H1 (cell line): ENCODE measurements at regions not wholly inside any gene's neighbourhood (a gene's known extent, or its start where the extent isn't known, plus 50 kb on each side); places are given as distances from the start of the nearest gene placed in this dataset.

ENCODE experiments used
- CTCF ChIA-PET: fragments of 300-600 bp; sonication (Branson Sonifier 250); formaldehyde crosslinking; loops from one replicate; lab custom pipeline; 2021; ENCODE audit not compliant: partially characterized antibody; lab: Charles Lee
- POLR2A ChIA-PET: fragments of 300-600 bp; sonication (Branson Sonifier 250); formaldehyde crosslinking; loops from one replicate; lab custom pipeline; 2021; ENCODE audit warnings: inconsistent platforms; ENCODE audit not compliant: partially characterized antibody; lab: Charles Lee
- DNase-seq, 2 experiments: peaks; one replicate each; pipeline versions ENCODE4 v3.0.0 to v3.0.0-alpha.2; 2010 to 2022; ENCODE audit warnings: low spot score in 2 of 2, low read depth in 1 of 2, mixed read lengths in 1 of 2
- FAIRE-seq: peaks from 2 replicates; lab custom pipeline; 2011; peaks lifted over from hg19 to GRCh38; lab: Jason Lieb, UNC
- H2AFZ ChIP-seq: 2 replicates; pipeline ENCODE4 v1.8.1; 2012; ENCODE audit warnings: low read length, inconsistent platforms
- H2AK5ac ChIP-seq: 2 replicates; pipeline ENCODE4 v1.6.1; 2013; ENCODE audit warnings: low read depth, low read length
- H2BK120ac ChIP-seq: replicated peaks from 2 replicates; pipeline ENCODE3; 2013; ENCODE audit warnings: low read depth, low read length, inconsistent platforms
- H2BK12ac ChIP-seq: 2 replicates; pipeline ENCODE4 v1.6.1; 2013; ENCODE audit warnings: low read depth, low read length
- H2BK15ac ChIP-seq: 2 replicates; pipeline ENCODE4 v1.6.1; 2013; ENCODE audit warnings: low read length
- H2BK20ac ChIP-seq: 2 replicates; pipeline ENCODE4 v1.6.1; 2013; ENCODE audit warnings: low read length
- H2BK5ac ChIP-seq: 2 replicates; pipeline ENCODE4 v1.6.1; 2013; ENCODE audit warnings: low read depth, low read length
- H3K14ac ChIP-seq: 2 replicates; pipeline ENCODE4 v1.6.1; 2013; ENCODE audit warnings: inconsistent platforms; ENCODE audit not compliant: insufficient read length
- H3K18ac ChIP-seq: 2 replicates; pipeline ENCODE4 v1.6.1; 2013; ENCODE audit warnings: low read length; ENCODE audit errors: extremely low read depth
- H3K23ac ChIP-seq: 2 replicates; pipeline ENCODE4 v1.6.1; 2013; ENCODE audit warnings: inconsistent platforms; ENCODE audit not compliant: insufficient read length
- H3K23me2 ChIP-seq: 2 replicates; pipeline ENCODE4 v1.6.1; 2013; ENCODE audit warnings: low read depth, low read length
- H3K27ac ChIP-seq: 2 replicates; pipeline ENCODE4 v1.6.1; 2011; ENCODE audit warnings: low read depth, low read length, inconsistent platforms
- H3K27me3 ChIP-seq, 4 experiments: replicated peaks in 1 of 4; 1 replicate in 1 of 4; 2 replicates in 3 of 4; pipeline versions ENCODE4 v1.6.1 to v1.8.1; 2011 to 2013; ENCODE audit warnings: low read length in 3 of 4, mild to moderate bottlenecking in 3 of 4, inconsistent platforms in 2 of 4, mixed read lengths in 2 of 4, moderate library complexity in 1 of 4; ENCODE audit not compliant: control insufficient read depth in 3 of 4, insufficient read depth in 3 of 4; ENCODE audit errors: extremely low read depth in 1 of 4
- H3K36me3 ChIP-seq, 4 experiments: 2 replicates each; pipeline versions ENCODE4 v1.6.1 to v1.8.1; 2011 to 2013; ENCODE audit warnings: mild to moderate bottlenecking in 4 of 4, low read length in 3 of 4, moderate library complexity in 2 of 4, control low read depth in 1 of 4, inconsistent platforms in 1 of 4; ENCODE audit not compliant: insufficient read depth in 4 of 4, control insufficient read depth in 2 of 4
- H3K4ac ChIP-seq: replicated peaks from 2 replicates; pipeline ENCODE3; 2013; ENCODE audit warnings: low read length, low read depth, mixed read lengths, inconsistent platforms; ENCODE audit not compliant: insufficient read length
- H3K4me1 ChIP-seq, 4 experiments: replicated peaks in 1 of 4; 1 replicate in 1 of 4; 2 replicates in 3 of 4; pipeline versions ENCODE4 v1.6.1 to v1.8.1; 2011 to 2013; ENCODE audit warnings: low read length in 3 of 4, inconsistent platforms in 2 of 4, mixed read lengths in 1 of 4; ENCODE audit not compliant: insufficient read depth in 4 of 4, control insufficient read depth in 3 of 4
- H3K4me2 ChIP-seq, 2 experiments: 2 replicates each; pipeline versions ENCODE4 v1.6.1 to v1.8.1; 2011 to 2013; ENCODE audit warnings: low read depth in 2 of 2, low read length in 2 of 2, control low read depth in 1 of 2, inconsistent platforms in 1 of 2, mild to moderate bottlenecking in 1 of 2; ENCODE audit not compliant: insufficient read depth in 1 of 2
- H3K4me3 ChIP-seq, 4 experiments: fragments of 200-600, 300-600 bp in 1 of 4; sonication (generic), shearing (Covaris generic), sonication (Bioruptor Twin) in 1 of 4; 2 replicates each; pipeline versions ENCODE4 v1.5.1 to v1.8.1; 2011 to 2016; ENCODE audit warnings: low read length in 4 of 4, low read depth in 3 of 4, control low read depth in 2 of 4, inconsistent platforms in 2 of 4, mild to moderate bottlenecking in 2 of 4, mixed read lengths in 1 of 4, moderate library complexity in 1 of 4; ENCODE audit not compliant: insufficient read depth in 2 of 4; ENCODE audit errors: extremely low read depth in 1 of 4
- H3K56ac ChIP-seq: replicated peaks from 2 replicates; pipeline ENCODE3; 2013; ENCODE audit warnings: low read depth, mild to moderate bottlenecking, mixed read lengths, low read length, inconsistent platforms; ENCODE audit not compliant: insufficient read length
- H3K79me1 ChIP-seq: 2 replicates; pipeline ENCODE4 v1.6.1; 2013; ENCODE audit warnings: low read depth, low read length, control low read depth
- H3K79me2 ChIP-seq, 2 experiments: 2 replicates each; pipeline versions ENCODE4 v1.6.1 to v1.8.1; 2012 to 2013; ENCODE audit warnings: low read length in 2 of 2, mild to moderate bottlenecking in 2 of 2, inconsistent platforms in 1 of 2; ENCODE audit not compliant: insufficient read depth in 2 of 2, control insufficient read depth in 1 of 2
- H3K9ac ChIP-seq, 4 experiments: replicated peaks in 1 of 4; 1 replicate in 1 of 4; 2 replicates in 3 of 4; pipeline versions ENCODE4 v1.6.1 to v1.8.1; 2011 to 2013; ENCODE audit warnings: low read depth in 3 of 4, low read length in 3 of 4, control low read depth in 2 of 4, mild to moderate bottlenecking in 2 of 4, moderate library complexity in 2 of 4, inconsistent platforms in 1 of 4; ENCODE audit errors: extremely low read depth in 1 of 4
- H3K9me3 ChIP-seq, 2 experiments: 2 replicates each; pipeline versions ENCODE4 v1.6.1 to v1.8.1; 2012 to 2013; ENCODE audit warnings: mild to moderate bottlenecking in 2 of 2, moderate library complexity in 2 of 2, control low read depth in 1 of 2, inconsistent platforms in 1 of 2, low read depth in 1 of 2, low read length in 1 of 2, mixed read lengths in 1 of 2; ENCODE audit not compliant: insufficient read depth in 2 of 2
- H4K20me1 ChIP-seq, 2 experiments: replicated peaks in 1 of 2; 2 replicates each; pipeline versions ENCODE3 to v1.8.1; 2011 to 2013; ENCODE audit warnings: inconsistent platforms in 2 of 2, low read length in 2 of 2, mild to moderate bottlenecking in 1 of 2; ENCODE audit not compliant: insufficient read depth in 2 of 2, control insufficient read depth in 1 of 2
- H4K5ac ChIP-seq: 2 replicates; pipeline ENCODE4 v1.6.1; 2013; ENCODE audit warnings: low read length, low read depth, mixed read lengths, inconsistent platforms; ENCODE audit not compliant: insufficient read length
- H4K8ac ChIP-seq: 2 replicates; pipeline ENCODE4 v1.8.0; 2013; ENCODE audit warnings: mild to moderate bottlenecking, moderate library complexity, low read length, inconsistent platforms; ENCODE audit not compliant: insufficient read depth; ENCODE audit errors: extremely low read depth
- H4K91ac ChIP-seq: replicated peaks from 2 replicates; pipeline ENCODE3; 2013; ENCODE audit warnings: low read length, mixed read lengths, inconsistent platforms; ENCODE audit not compliant: insufficient read length
- ATF2 ChIP-seq: IDR thresholded peaks from 2 replicates; pipeline ENCODE4 v1.6.1; 2012; ENCODE audit warnings: low read length, inconsistent platforms
- BRCA1 ChIP-seq: IDR thresholded peaks from 2 replicates; pipeline ENCODE4 v1.6.1; 2012; ENCODE audit warnings: low read depth, low read length, improper control_type of control experiment
- EGR1 ChIP-seq: IDR thresholded peaks from 2 replicates; pipeline ENCODE4 v1.6.1; 2011; ENCODE audit warnings: low read depth, low read length, borderline replicate concordance
- EP300 ChIP-seq, 2 experiments: IDR thresholded peaks; 1 replicate in 1 of 2; 2 replicates in 1 of 2; pipeline ENCODE4 v1.6.1; 2011 to 2012; ENCODE audit warnings: low read depth in 2 of 2, low read length in 2 of 2, mild to moderate bottlenecking in 2 of 2, borderline replicate concordance in 1 of 2, inconsistent platforms in 1 of 2, moderate library complexity in 1 of 2
- POLR2AphosphoS5 ChIP-seq: IDR thresholded peaks from 2 replicates; pipeline ENCODE4 v1.6.1; 2011; ENCODE audit warnings: low read depth, low read length
- RNF2 ChIP-seq: fragments of 200-900, 300-1000 bp; sonication (generic); IDR thresholded peaks from 2 replicates; pipeline ENCODE4 v1.7.1; 2016; ENCODE audit warnings: borderline replicate concordance, low read depth, mild to moderate bottlenecking, antibody characterized with exemption, low read length; ENCODE audit not compliant: poor library complexity, severe bottlenecking; ENCODE audit errors: missing control alignments
- SRF ChIP-seq: IDR thresholded peaks from 2 replicates; pipeline ENCODE4 v1.6.1; 2011; ENCODE audit warnings: mild to moderate bottlenecking, low read depth, low read length, moderate library complexity
- WGBS, 2 experiments: shearing (Covaris generic) in 1 of 2; methylation state at CpG; one replicate each; pipeline versions ENCODE4 v1.1.6 to v1.1.7; 2013 to 2015; ENCODE audit warnings: low lambda C conversion rate in 2 of 2, mixed read lengths in 2 of 2, inconsistent platforms in 1 of 2, low coverage in 1 of 2, missing lambda C conversion rate in 1 of 2; ENCODE audit not compliant: insufficient replicate concordance in 2 of 2, insufficient coverage in 1 of 2, insufficient read length in 1 of 2; ENCODE audit errors: extremely low coverage in 1 of 2, missing lambda C conversion rate in 1 of 2; 5-methylcytosine and 5-hydroxymethylcytosine counted together

- Histone ChIP-seq H3K23me2 (no peaks in the 10 kb centered on the region; the same call in 1 of the 2 replicates), H4K20me1 (no peaks in the 10 kb centered on the region), H3K18ac (no peak overlapping the region), H2BK120ac (no peak overlapping the region), H3K79me2 (no peaks in the 10 kb centered on the region), H2AFZ (no peak overlapping the region), H3K9me3 (no peaks in the 10 kb centered on the region), H3K27me3 (no peaks in the 10 kb centered on the region), H2BK20ac (no peak overlapping the region), H3K9ac (no peak overlapping the region), H4K8ac (no peak overlapping the region), H3K4me3 (no peak overlapping the region), H3K4ac (no peak overlapping the region), H2AK5ac (no peak overlapping the region), H3K4me2 (no peak overlapping the region), H3K56ac (no peak overlapping the region), H3K27ac (no peak overlapping the region), H4K91ac (no peak overlapping the region), H3K36me3 (no peaks in the 10 kb centered on the region), H4K5ac (no peak overlapping the region), H3K4me1 (no peaks in the 10 kb centered on the region), H2BK12ac (no peak overlapping the region), H3K14ac (no peak overlapping the region), H3K79me1 (no peaks in the 10 kb centered on the region), H2BK5ac (no peak overlapping the region), H2BK15ac (no peak overlapping the region), H3K23ac (no peak overlapping the region)
- DNase-seq, result no peak
- POLR2A ChIA-PET, result no interaction called here
- WGBS, 2 experiments, result 88% methylated on average over 4 of the region's 4 CpGs; no CpG with 5 or more reads in 1 of the 2 experiments
- CTCF ChIA-PET, result interaction anchor here (1.3 to 1.4 kb wide), 2 partner anchors 54 to 83 kb away, joined by 3 read pairs; no protein-coding TSS in a partner anchor
- no peak for FAIRE-seq
- TF ChIP-seq EGR1 (no peak), BRCA1 (no peak), RNF2 (no peak), SRF (no peak), POLR2AphosphoS5 (no peak), ATF2 (no peak), EP300 (IDR thresholded peaks at IDR 0.05; ENCODE audit: borderline replicate concordance in 1 of 2, low read depth in 2 of 2, low read length in 2 of 2) (no peak)
Measured at GRCh38 chr3:159432682-159433340, 555.8 kb upstream of the IL12A start.
